ENCODE measurements at regions not wholly inside any gene's neighbourhood (a gene's known extent, or its start where the extent isn't known, plus 50 kb on each side); places are given as distances from the start of the nearest gene placed in this dataset.

DNA sequence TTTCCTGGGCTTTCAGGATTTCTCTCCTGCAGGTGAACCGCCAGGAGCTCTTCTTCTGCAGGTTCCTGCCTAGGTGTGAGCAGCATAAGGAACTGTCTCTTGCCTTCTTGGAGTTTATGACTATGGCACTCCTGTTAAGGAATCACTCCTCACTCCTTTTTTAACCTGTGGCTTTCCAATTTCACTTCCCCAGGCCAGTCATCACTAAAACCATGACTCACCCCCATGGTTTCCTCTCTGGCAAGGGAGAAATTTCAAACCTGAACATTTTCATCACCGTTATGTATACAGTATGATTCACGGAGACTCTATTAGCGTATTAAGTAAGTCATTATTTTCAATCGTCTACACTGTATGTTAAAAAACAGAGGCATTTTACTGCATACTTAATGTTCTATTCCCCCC lies 78.2 kb upstream of the ARID1B start:
- intact Hi-C loops (cut with DNase I) = no loop called here
- no peak for DNase-seq (ENCODE audit: extremely low spot score)
- Histone ChIP-seq H3K36me3 (no peaks in the 10 kb centered on the region), H3K9me3 (no peaks in the 10 kb centered on the region), H3K4me3 (no peak overlapping the region), H3K4me1 (no peaks in the 10 kb centered on the region), H3K27ac (replicated peaks in 1 of 4) (no peak overlapping the region), H3K27me3 (no peaks in the 10 kb centered on the region)
- TF ChIP-seq POLR2A (IDR thresholded peaks at IDR 0.05; ENCODE audit: low read depth) (no peak), POLR2AphosphoS5 (IDR thresholded peaks at IDR 0.05) (no peak), EP300 (IDR thresholded peaks at IDR 0.05) (no peak), CTCF (IDR thresholded peaks at IDR 0.05) (no peak)
- 74% methylated on average over 5 of the region's 5 CpGs for WGBS

DNA sequence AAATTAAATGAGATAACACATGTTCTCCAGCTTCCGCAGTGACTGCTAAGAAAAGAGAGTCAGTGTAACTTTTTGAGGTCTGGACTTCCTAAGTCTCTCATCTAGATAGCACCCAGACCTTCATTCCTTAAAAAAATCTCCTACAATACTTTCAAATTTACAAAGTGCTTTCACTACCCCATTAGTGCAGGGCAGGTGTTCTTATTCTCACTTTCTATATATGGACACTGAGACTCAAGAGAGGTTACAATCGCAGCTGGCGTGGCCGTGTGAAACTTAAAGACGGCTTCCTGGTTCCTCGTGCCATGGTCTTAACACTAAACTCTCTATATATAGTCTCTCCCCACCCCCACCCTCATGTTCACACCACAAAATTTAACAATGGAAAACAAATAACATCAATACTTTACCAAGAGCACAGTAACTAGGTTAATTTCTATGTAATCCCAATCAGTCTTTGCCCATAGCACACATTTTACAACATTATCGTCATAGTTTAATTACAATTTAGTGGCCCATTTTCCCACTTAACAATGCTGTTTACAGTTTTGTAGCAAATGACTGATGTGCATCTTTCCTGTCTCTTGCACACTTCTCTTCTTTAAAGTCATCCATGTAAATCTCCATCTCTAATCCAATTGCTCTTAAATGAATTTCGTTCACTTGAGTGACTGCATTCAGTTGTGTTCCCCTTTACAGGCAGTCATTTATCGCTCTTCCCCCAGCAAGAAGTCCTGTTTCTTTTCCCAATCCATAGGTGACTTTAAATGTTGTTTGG lies 78.8 kb upstream of the ARID1B start:
- Histone ChIP-seq H3K27ac (replicated peaks in 1 of 4) (no peak overlapping the region), H3K9me3 (no peaks in the 10 kb centered on the region), H3K4me3 (no peak overlapping the region), H3K4me1 (no peaks in the 10 kb centered on the region), H3K27me3 (no peaks in the 10 kb centered on the region), H3K36me3 (no peaks in the 10 kb centered on the region)
- no peak for DNase-seq (ENCODE audit: extremely low spot score)
- TF ChIP-seq POLR2AphosphoS5 (IDR thresholded peaks at IDR 0.05) = no peak
- TF ChIP-seq POLR2A (IDR thresholded peaks at IDR 0.05; ENCODE audit: low read depth) = no peak
- no peak for TF ChIP-seq EP300 (IDR thresholded peaks at IDR 0.05)
- TF ChIP-seq CTCF (IDR thresholded peaks at IDR 0.05) = no peak
- intact Hi-C loops (cut with DNase I) = no loop called here
- WGBS = 83% methylated on average over 9 of the region's 9 CpGs

DNA sequence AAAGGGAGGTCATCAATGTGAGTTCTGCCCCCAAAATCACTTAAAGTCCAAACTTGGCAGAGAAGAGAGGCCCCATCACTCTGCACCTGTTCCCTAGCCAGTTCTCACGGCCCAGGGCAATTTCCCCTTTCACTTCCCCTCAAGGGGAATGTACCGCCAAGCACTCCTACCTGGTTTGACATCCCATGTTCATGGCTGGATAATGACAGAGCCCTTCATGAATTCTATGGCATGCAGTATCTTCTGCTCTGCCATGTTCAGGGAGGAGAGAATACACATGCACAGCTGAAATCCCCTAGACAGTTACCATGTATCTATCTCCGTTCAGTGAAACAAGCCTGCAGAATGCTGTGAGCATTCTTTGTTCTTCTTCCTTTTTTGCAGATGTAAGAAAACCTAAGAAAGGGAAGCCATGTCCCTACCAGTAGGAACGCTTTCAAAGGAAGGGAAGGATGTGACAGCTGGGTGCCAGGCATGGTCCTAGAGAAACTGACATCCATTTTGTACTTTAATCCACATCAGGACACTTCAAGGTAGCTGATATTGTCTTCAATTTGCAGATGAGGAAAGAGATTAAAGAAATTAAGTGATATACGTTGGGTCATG lies 79.8 kb upstream of the ARID1B start:
- Histone ChIP-seq H3K9me3 (no peaks in the 10 kb centered on the region), H3K4me3 (no peak overlapping the region), H3K4me1 (no peaks in the 10 kb centered on the region), H3K27me3 (no peaks in the 10 kb centered on the region), H3K27ac (replicated peaks in 1 of 4) (no peak overlapping the region), H3K36me3 (no peaks in the 10 kb centered on the region)
- DNase-seq (ENCODE audit: extremely low spot score) = no peak
- intact Hi-C loops (cut with DNase I) = no loop called here
- no peak for TF ChIP-seq CTCF (IDR thresholded peaks at IDR 0.05)
- no peak for TF ChIP-seq POLR2A (IDR thresholded peaks at IDR 0.05; ENCODE audit: low read depth)
- TF ChIP-seq POLR2AphosphoS5 (IDR thresholded peaks at IDR 0.05) = no peak
- no peak for TF ChIP-seq EP300 (IDR thresholded peaks at IDR 0.05)
- 86% methylated on average over 5 of the region's 5 CpGs for WGBS

DNA sequence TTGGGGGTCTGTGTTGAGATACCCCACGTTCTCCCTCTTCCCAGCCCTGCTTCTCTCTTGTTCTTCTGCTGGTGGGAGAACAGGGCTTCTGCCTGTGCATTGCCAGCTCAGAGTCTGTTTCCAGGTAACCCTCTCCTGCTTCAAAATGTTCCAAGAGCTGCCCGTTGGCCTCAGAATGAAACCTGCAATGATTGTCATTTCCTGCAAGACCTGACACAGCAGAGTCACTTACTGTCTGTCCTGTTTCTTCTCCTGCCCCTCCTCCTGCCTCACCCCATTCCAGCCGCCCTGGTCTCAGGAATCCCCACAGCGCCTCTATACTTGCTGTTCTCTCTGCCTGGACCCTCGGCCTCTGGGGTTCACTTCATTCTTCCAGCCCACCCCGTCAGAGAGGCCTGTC lies 81.4 kb upstream of the ARID1B start:
- 88% methylated on average over 6 of the region's 6 CpGs for WGBS
- no peak for DNase-seq (ENCODE audit: extremely low spot score)

More for the DNA sequence above, 81.4 kb upstream of the ARID1B start:
- Histone ChIP-seq H3K9me3 (no peaks in the 10 kb centered on the region), H3K4me3 (no peak overlapping the region), H3K4me1 (no peaks in the 10 kb centered on the region), H3K27ac (replicated peaks in 1 of 4) (no peak overlapping the region), H3K36me3 (no peaks in the 10 kb centered on the region), H3K27me3 (no peaks in the 10 kb centered on the region)
- intact Hi-C loops (cut with DNase I) = no loop called here
- TF ChIP-seq POLR2AphosphoS5 (IDR thresholded peaks at IDR 0.05) (no peak), POLR2A (IDR thresholded peaks at IDR 0.05; ENCODE audit: low read depth) (no peak), CTCF (IDR thresholded peaks at IDR 0.05) (no peak), EP300 (IDR thresholded peaks at IDR 0.05) (no peak)

All from esophagus muscularis mucosa (tissue), 4 donors.